ENCODE measurements at regions not wholly inside any gene's neighbourhood (a gene's known extent, or its start where the extent isn't known, plus 50 kb on each side); places are given as distances from the start of the nearest gene placed in this dataset.
"Not testable (repeated sequence)": the region's sequence is repeated elsewhere in the genome, so short reads cannot be mapped to it uniquely, and the experiment has no call there.

DNA sequence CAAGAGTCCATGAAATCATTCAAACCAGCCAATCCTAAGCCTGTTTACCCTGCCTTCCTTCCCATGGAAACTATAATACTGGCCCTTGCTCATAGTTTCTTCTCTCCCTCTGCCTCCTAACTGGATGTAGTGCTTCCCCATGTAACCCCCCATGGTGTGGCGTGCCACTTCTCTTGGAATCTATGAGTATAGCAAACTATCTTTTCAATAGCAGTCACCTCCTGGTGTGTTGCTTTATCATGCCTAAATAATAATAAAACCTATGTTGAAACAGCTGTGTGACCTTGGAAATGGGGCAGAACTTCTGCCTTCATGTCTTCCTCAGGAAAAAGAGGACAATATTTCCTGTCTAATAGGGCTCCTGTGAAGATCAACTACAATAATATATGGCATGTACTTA is 234.8 kb upstream of the EDNRA start:
- DNase-seq = no peak
- Histone ChIP-seq H3K27me3 (ENCODE audit: insufficient read depth, low read depth, severe bottlenecking) (no peaks in the 10 kb centered on the region), H3K27ac (no peak overlapping the region), H3K36me3 (no peaks in the 10 kb centered on the region), H3K4me3 (ENCODE audit: low read depth, low read length) (no peak overlapping the region), H3K9me3 (ENCODE audit: severe bottlenecking) (no peaks in the 10 kb centered on the region)
- TF ChIP-seq, protein P1, sequence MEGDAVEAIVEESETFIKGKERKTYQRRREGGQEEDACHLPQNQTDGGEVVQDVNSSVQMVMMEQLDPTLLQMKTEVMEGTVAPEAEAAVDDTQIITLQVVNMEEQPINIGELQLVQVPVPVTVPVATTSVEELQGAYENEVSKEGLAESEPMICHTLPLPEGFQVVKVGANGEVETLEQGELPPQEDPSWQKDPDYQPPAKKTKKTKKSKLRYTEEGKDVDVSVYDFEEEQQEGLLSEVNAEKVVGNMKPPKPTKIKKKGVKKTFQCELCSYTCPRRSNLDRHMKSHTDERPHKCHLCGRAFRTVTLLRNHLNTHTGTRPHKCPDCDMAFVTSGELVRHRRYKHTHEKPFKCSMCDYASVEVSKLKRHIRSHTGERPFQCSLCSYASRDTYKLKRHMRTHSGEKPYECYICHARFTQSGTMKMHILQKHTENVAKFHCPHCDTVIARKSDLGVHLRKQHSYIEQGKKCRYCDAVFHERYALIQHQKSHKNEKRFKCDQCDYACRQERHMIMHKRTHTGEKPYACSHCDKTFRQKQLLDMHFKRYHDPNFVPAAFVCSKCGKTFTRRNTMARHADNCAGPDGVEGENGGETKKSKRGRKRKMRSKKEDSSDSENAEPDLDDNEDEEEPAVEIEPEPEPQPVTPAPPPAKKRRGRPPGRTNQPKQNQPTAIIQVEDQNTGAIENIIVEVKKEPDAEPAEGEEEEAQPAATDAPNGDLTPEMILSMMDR (IDR thresholded peaks at IDR 0.05; ENCODE audit: low read depth, low read length) = no peak

DNA sequence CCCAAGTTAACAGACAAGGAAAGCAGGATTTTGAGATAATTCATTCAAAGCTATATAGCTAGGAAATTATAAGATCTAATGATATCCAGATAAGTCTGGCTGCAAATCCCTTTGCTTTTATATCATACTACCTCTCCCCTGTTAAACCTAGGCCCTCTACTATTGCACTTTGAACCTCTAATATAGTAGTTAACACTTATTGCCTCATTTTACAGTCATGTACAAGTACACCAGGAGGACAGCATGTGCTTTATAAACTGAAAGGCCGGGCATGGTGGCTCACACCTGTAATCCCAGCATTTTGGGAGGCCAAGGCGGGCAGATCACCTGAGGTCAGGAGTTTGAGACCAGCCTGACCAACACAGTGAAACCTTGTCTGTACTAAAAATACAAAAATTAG is 234.4 kb upstream of the EDNRA start:
- not testable (repeated sequence) for H3K27ac ChIP-seq; H3K36me3 ChIP-seq; DNase-seq; H3K4me3 ChIP-seq (ENCODE audit: low read depth, low read length); H3K9me3 ChIP-seq (ENCODE audit: severe bottlenecking); H3K27me3 ChIP-seq (ENCODE audit: insufficient read depth, low read depth, severe bottlenecking)

DNA sequence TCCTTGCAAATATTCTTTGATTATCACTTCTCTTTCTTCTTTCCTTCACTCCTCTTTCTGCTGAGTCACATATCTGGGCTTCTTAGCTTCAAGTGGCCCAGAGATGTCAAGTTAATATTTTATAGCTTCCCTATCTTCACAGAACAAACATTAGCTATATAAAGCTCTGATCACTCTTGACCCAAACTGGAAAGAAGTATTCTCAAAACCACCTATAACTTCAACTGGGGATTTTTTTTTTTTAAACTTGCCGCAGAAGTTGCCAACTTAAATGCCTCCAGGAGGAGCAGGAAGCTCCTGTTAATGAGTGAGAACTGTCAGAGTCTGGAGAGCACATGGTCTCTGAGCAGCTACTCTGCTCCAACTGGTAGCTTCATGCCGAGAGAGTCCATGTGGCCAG is 233.3 kb upstream of the EDNRA start:
- H3K27me3 ChIP-seq (ENCODE audit: insufficient read depth, low read depth, severe bottlenecking) = no peaks in the 10 kb centered on the region
- H3K9me3 ChIP-seq (ENCODE audit: severe bottlenecking) = no peaks in the 10 kb centered on the region
- H3K36me3 ChIP-seq = no peaks in the 10 kb centered on the region
- TF ChIP-seq, protein P1 (IDR thresholded peaks at IDR 0.05; ENCODE audit: low read depth, low read length) = no peak
- DNase-seq = no peak
- H3K4me3 ChIP-seq (ENCODE audit: low read depth, low read length) = no peak overlapping the region
- H3K27ac ChIP-seq = no peak overlapping the region

DNA sequence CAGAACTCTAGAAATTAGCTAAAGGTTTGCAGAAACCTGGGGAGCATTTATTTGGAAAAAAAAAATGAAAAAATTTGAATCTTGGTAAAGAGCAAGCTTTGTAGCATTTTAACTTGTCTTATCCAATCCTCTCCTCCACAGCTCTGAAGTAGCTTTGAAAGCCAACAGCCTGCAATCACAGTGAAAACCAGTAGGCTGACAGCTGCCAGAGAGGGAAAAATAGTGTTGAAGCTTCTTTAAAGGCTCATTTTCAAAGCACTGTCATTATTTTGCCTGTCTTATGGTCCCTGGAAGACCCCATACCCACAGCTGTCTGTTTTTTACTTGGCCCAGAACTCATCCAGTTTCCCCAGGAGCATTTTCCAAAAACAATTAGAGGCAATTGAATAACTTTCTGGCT is 230.8 kb upstream of the EDNRA start:
- peaks cover 3% of the 10 kb centered on the region for H3K9me3 ChIP-seq (ENCODE audit: severe bottlenecking)
- TF ChIP-seq, protein P1 (IDR thresholded peaks at IDR 0.05; ENCODE audit: low read depth, low read length) = no peak

DNA sequence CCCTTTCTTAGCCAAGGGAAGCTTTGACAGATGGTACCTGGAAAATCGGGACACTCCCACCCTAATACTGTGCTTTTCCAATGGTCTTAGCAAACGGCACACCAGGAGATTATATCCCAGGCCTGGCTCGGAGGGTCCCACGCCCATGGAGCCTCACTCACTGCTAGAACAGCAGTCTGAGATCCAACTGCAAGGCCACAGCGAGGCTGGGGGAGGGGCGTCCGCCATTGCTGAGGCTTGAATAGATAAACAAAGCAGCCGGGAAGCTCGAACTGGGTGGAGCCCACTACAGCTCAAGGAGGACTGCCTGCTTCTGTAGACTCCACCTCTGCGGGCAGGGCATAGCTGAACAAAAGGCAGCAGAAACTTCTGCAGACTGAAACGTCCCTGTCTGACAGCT is 225.6 kb upstream of the EDNRA start:
- H3K36me3 ChIP-seq; H3K27ac ChIP-seq; H3K27me3 ChIP-seq (ENCODE audit: insufficient read depth, low read depth, severe bottlenecking); H3K9me3 ChIP-seq (ENCODE audit: severe bottlenecking); H3K4me3 ChIP-seq (ENCODE audit: low read depth, low read length); DNase-seq: not testable (repeated sequence)

More for the DNA sequence above, 230.8 kb upstream of the EDNRA start:
- DNase-seq = no peak
- no peak overlapping the region for H3K27ac ChIP-seq
- no peaks in the 10 kb centered on the region for H3K27me3 ChIP-seq (ENCODE audit: insufficient read depth, low read depth, severe bottlenecking)
- H3K4me3 ChIP-seq (ENCODE audit: low read depth, low read length) = no peak overlapping the region
- H3K36me3 ChIP-seq = no peaks in the 10 kb centered on the region

DNA sequence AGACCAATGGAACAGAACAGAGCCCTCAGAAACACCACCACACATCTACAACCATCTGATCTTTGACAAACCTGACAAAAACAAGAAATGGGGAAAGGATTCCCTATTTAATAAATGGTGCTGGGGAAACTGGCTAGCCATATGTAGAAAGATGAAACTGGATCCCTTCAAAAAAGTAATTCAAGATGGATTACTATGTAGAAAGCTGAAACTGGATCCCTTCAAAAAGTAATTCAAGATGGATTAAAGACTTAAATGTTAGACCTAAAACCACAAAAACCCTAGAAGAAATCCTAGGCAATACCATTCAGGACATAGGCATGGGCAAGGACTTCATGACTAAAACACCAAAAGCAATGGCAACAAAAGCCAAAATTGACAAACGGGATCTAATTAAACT is 221.6 kb upstream of the EDNRA start:
- not testable (repeated sequence) for H3K27me3 ChIP-seq (ENCODE audit: insufficient read depth, low read depth, severe bottlenecking); DNase-seq; H3K4me3 ChIP-seq (ENCODE audit: low read depth, low read length); H3K9me3 ChIP-seq (ENCODE audit: severe bottlenecking); H3K27ac ChIP-seq; H3K36me3 ChIP-seq

DNA sequence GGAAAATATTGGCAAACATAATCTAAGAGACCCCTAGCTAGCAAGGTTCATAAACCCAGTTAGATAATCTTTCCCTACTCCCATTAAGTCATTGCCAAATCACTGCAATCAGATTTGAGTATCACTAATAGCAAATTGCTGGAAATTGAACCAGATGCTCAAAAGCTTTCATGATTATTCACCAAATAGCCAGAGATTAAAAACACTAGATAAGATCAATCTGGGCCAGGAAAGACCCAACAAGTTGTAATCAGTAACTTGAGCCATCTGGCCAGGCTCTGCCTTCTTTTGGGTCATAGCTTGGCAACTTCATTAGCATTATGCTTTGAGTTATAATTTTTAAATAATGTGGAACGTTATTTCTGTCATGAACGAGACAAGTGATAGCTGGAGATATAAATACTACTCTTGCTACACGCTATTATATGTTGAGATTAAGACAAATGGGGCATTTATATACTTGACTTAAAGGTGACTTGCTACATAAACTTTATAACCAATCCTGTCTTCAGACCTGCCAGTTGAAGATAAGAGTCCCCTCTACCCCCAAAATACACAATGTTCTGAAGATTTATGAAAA is 196.6 kb upstream of the EDNRA start:
- H3K36me3 ChIP-seq = no peaks in the 10 kb centered on the region
- TF ChIP-seq, protein P1 (IDR thresholded peaks at IDR 0.05; ENCODE audit: low read depth, low read length) = no peak

More for the DNA sequence above, 196.6 kb upstream of the EDNRA start:
- Histone ChIP-seq H3K27me3 (ENCODE audit: insufficient read depth, low read depth, severe bottlenecking) (no peaks in the 10 kb centered on the region), H3K27ac (no peak overlapping the region), H3K4me3 (ENCODE audit: low read depth, low read length) (no peak overlapping the region), H3K9me3 (ENCODE audit: severe bottlenecking) (peaks cover 3% of the 10 kb centered on the region)
- DNase-seq = no peak
